ENCODE measurements at regions not wholly inside any gene's neighbourhood (a gene's known extent, or its start where the extent isn't known, plus 50 kb on each side); places are given as distances from the start of the nearest gene placed in this dataset.

- DNase-seq: no peak
Measured at GRCh38 chr5:123885081-123885480, 373.1 kb downstream of the CSNK1G3 start.

DNA sequence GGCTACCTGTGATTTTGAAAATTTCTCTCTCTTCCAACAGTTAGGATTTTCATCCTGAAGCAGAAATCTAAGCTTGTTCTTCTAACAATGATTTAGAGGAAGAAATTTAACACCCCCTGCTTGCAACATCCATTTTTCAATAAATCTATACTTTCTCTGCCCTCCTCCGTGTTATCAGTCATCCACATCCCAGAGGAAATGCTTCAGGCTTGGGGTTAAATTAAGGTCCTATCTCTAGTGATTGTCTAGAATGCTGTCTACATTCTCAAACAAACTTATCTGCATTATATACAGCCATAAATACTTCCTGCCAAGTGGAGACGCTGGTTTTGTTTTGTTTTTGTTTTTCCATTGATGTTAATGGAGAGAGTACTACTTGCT lies 371.0 kb downstream of the CSNK1G3 start:
- peak; percentile 19 for DNase-seq

- DNase-seq: no peak
Measured at GRCh38 chr5:123882319-123882964, 370.5 kb downstream of the CSNK1G3 start.

- DNase-seq: peak; percentile 67
Measured at GRCh38 chr5:123881759-123882244, 369.8 kb downstream of the CSNK1G3 start.

DNA sequence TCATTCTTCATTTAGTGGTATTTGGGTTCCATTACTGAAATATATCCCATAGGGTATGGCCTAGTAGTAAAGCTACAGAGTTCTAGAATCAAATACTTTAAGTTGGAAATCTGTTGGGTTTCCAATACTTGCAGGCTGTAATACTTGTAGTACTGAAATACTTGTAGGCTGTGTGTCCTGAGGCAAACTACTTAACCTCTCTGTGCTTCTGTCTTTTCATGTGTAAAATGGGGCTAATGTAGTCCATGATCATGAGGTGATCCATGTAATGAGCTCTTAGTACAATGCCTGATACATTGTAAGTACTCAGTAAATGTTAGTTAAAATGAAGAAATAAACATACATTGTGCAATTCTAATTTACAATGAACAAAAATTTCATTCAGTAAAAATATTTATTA lies 368.9 kb downstream of the CSNK1G3 start:
- no peak for DNase-seq

DNA sequence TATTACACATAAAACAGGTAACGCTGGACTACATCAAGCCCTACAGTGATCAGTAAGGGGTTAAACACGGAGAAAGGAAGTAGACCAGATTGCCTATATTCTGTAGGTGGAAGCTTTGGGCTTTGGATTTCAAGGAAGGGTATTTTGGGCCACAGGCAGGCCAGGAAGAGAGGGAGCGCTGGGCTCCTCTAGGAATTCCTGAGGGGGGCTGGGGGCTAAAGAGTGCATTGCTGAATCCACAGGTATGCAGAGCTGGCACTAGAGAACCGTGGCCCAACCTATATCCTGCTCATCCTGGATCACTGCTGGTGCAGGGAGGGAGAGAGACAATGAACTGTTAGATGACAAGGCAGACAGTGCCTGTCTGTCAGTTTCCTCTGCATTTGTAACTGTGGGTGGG lies 367.1 kb downstream of the CSNK1G3 start:
- no peak for DNase-seq

- DNase-seq: no peak
Measured at GRCh38 chr5:123876276-123876790, 364.4 kb downstream of the CSNK1G3 start.

DNA sequence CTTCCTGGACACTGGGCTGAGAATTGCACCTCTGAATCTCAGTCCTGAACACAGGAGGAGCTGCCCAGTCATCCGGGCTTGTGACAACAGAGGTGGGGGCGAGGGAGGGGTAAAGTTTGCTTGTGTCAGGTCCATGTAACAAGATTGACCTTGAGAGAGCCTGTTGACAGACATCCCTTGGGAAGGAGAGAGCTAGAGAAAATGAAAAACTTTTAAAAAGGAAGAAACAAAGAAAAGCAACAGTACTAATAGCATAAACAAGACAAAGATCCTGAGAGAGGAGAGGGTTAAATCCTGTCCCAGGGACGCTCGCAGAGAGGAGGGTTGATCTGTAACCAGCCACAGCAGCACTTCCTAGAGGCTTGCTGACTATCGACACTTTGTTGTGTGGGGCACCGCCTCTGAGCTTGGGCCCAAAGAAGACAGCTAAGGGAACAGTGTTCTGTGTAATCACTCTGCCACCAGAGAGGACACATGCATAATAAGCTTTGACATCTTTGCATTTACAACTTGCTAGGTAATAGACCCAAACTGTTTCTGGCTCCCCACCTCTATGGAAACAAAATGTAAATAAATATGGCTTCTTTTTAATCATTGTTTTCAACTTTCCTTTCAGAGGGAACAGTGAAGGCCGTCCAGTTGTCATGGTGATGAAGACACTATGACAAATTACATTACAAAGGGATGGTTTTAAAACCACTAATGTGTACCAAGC lies 363.7 kb downstream of the CSNK1G3 start:
- no peak for DNase-seq

- DNase-seq: no peak
Measured at GRCh38 chr5:123874600-123875201, 362.7 kb downstream of the CSNK1G3 start.

DNA sequence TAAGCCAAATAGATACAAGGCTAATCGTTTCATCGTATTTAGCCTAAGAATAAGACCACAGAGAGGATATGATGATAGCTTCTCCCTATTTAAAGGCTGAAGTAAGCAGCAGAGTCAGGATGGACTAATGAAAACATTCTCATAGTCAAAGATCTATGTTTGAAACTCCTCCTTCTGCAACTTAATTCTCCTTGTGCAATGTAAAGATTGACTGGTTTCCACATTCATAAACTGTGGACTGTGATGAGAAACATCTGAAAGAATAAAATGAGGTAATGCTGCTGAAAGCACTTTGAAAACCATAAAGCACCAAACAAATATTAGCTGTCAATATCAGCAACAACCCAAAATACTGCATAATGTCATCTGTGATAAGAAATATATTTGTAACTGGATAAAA lies 361.9 kb downstream of the CSNK1G3 start:
- no peak for DNase-seq

DNA sequence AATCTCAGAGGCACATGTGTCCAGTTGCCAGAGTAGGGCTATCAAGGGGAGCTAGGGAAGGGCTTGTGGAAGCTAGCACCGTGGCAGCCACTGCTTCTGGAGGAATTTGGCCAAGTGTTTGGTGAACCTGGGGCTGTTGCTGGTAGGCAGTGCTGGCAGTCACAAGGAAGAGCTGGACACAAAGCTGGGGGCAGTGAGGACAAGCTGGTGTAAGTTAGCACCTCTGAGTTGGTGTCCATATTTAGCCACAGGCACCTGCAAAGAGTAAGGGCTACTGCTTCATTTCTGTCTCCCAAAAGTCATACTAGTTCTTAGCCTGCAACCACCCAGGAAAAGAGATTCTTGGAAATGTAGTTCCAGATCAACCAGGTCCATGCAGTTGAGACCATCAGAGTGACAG lies 359.4 kb downstream of the CSNK1G3 start:
- no peak for DNase-seq

- DNase-seq: no peak
Measured at GRCh38 chr5:123868881-123869280, 356.9 kb downstream of the CSNK1G3 start.

- DNase-seq: no peak
Measured at GRCh38 chr5:123868267-123868666, 356.3 kb downstream of the CSNK1G3 start.

DNA sequence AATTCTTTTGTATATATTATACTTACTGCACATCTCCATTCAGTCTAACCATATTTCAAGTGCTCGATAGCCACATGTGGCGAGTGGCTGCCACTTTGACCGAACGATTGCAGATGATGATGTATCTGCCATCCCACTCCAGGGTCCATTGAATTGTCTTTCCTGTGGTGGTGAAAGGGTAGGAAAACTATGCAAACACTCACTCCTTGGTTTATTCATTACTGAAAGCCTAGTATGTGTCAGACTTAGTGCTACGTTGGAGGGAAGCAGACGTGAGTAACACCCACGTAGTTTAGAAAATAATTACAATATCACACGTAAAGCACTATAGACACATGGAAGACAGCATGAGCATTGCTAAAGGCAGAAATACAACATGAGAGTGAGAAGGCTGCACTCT lies 353.7 kb downstream of the CSNK1G3 start:
- DNase-seq: no peak

GRCh38 chr5:123864578-123864977 lies 352.6 kb downstream of the CSNK1G3 start:
- DNase-seq: no peak

- DNase-seq: no peak
Measured at GRCh38 chr5:123858938-123859337, 347.0 kb downstream of the CSNK1G3 start.

GRCh38 chr5:123856766-123857165 lies 344.8 kb downstream of the CSNK1G3 start:
- no peak for DNase-seq

DNA sequence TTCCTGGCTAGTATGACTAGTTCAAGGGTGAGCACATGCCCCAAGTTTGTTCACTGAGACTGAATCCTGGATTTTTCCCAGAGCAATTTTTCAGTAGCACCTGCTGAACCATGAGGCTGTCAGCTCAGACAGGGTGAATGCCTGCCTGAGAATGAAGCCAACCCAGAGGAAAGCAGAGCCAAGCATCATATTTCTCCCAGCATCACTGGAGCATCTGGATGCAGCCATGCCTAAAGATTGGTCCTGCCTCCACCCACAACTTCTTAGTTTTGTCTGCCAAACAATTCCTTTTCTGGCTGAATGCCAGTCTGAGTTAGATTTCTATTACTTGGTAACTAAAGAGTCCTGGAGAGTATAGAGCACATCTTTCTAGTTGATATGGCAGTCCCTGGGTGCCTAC lies 343.6 kb downstream of the CSNK1G3 start:
- no peak for DNase-seq

DNA sequence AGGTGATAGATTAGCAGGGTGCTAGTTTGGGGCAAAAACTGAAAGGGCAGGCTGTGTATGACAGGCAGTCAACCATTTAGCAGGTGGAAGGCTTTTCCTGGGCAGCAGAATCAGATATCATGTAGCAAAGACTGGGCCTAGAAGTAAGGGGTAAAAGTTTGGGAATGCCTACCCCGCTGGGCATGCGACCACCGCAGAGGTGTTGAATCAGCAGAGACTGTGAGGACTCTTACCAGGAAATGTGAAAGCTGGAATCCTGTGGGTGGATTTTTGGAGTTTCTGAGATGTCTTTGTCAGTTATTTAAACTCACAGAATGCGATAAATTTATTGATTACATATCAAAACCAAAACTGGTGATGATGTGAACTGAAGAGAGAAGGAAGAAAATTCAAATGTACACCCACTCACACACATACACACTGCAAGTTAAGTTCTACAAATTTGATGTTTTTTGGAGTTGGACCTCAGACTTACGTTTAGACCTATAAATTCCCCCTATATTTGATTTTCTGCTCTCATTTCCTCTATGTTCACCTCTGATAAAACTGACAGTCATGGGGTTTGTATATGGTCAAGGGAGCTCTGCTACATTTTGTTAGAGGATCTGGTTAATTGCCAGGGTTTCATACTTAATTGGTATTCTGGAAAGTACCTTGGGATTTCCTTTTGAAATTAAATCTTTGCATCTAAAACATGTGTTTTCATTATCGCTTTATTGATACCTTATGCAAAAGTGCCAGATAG lies 333.6 kb downstream of the CSNK1G3 start:
- no peak for DNase-seq

DNA sequence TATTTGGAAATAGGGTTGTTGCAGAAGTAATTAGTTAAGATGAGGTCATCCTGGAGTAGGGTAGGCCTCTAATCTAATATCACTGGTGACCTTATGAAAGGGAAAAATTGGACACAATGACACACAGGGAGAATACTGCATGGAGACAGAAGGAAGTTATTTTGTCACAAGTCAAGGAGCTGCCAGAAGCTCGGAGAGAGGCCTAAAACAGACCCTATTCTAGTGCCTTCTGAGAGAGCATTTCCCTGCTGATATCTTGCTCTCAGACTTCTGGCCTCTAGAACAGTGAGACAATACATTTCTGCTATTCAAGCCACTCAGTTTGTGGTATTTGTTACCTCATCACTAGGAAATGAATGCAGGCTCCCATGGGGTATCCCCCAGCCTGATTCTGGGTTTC lies 332.9 kb downstream of the CSNK1G3 start:
- peak; percentile 37 for DNase-seq

GRCh38 chr5:123835421-123835820 lies 323.4 kb downstream of the CSNK1G3 start:
- DNase-seq: no peak

GRCh38 chr5:123830575-123830974 lies 318.6 kb downstream of the CSNK1G3 start:
- no peak for DNase-seq

DNA sequence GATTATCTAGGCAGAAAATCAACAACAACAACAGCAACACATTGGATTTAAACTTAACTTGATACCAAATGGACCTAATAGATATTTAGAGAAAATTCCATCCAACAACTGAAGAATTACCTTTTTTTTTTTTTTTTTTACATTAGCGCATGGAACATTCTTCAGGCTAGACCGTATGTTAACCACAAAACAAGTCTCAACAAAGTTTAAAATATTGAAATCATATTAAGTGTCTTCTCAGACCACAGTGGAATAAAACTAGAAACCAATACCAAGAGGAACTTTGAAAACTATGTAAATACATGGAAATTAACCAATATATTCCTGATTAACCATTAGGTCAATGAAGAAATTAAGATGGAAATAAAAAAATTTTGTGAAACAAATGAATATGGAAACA lies 315.8 kb downstream of the CSNK1G3 start:
- DNase-seq: no peak
